Heart left ventricle (tissue), 13 donors: ENCODE measurements at regions not wholly inside any gene's neighbourhood (a gene's known extent, or its start where the extent isn't known, plus 50 kb on each side); places are given as distances from the start of the nearest gene placed in this dataset.

Source experiments
- CTCF ChIP-seq, 12 donors: fragments of 200-600 bp; sonication (generic) in 4 of 12; IDR thresholded peaks; one replicate each; pipeline versions ENCODE4 v1.5.0 to v1.8.0; 2018 to 2022; ENCODE audit warnings: antibody characterized with exemption in 12 of 12, mild to moderate bottlenecking in 5 of 12
- POLR2A ChIP-seq, 2 donors: fragments of 450-650 bp; IDR thresholded peaks; one replicate each; pipeline ENCODE4 v1.6.1; 2017; ENCODE audit warnings: antibody characterized with exemption in 2 of 2, mild to moderate bottlenecking in 2 of 2, moderate library complexity in 2 of 2
- donor health status: ischemic (EF 13 %, LVEDD 7.1; RV severe dilation, severe dysfunction).
- donor health status: DM: no; HTN: yes; CAD: no.
- donor health status: DM: no; HTN: no; CAD: no.
- donor health status: ischemic (EF 25% LVEDD 6.9; RV normal size, moderate dysfunction).
- donor health status: ischemic (EF 25% LVEDD 5.7; RV mildly dilated, moderate dysfunction).
- donor health status: ischemic (EF 35%, LVEDD 5.7; RV mildly dilated, moderate dysfunction).
- donor health status: nonischemic (EF 11% LVEDD 7.7; RV severe dilation, severe dysfunction).
- donor health status: DM: yes; HTN: yes; CAD: no.
- donor health status: PGD.
- donor health status: ischemic (EF 29% LVEDD 5.4; RV normal size, mild dysfunction).
- donor health status: nonischemic (EF 23%, LVEDD 6.1; RV moderate dilation, normal function).

GRCh38 chr6:44629636-44630035 lies 242.1 kb downstream of the CDC5L start:
- no peak for TF ChIP-seq CTCF (IDR thresholded peaks at IDR 0.05)
- TF ChIP-seq POLR2A (IDR thresholded peaks at IDR 0.05): no peak
